Esophagus muscularis mucosa (tissue), 4 donors: ENCODE measurements at regions not wholly inside any gene's neighbourhood (a gene's known extent, or its start where the extent isn't known, plus 50 kb on each side); places are given as distances from the start of the nearest gene placed in this dataset.
"Not testable (repeated sequence)": the region's sequence is repeated elsewhere in the genome, so short reads cannot be mapped to it uniquely, and the experiment has no call there.

ENCODE experiments used
- DNase-seq: peaks from one replicate; pipeline ENCODE4 v3.0.0-alpha.2; 2017; ENCODE audit errors: extremely low spot score
- H3K27ac ChIP-seq, 4 donors: fragments of 200-600 bp; sonication (generic); replicated peaks in 1 of 4; 1 replicate in 3 of 4; 2 replicates in 1 of 4; pipeline ENCODE4 v1.5.1; 2016 to 2019; ENCODE audit warnings: mild to moderate bottlenecking in 1 of 4
- H3K27me3 ChIP-seq, 4 donors: fragments of 200-600 bp; sonication (generic); one replicate each; pipeline versions ENCODE4 v1.5.1 to v1.6.0; 2016 to 2019
- H3K36me3 ChIP-seq, 4 donors: fragments of 200-600 bp; sonication (generic); one replicate each; pipeline ENCODE4 v1.5.1; 2016 to 2019
- H3K4me1 ChIP-seq, 4 donors: fragments of 200-600 bp; sonication (generic); one replicate each; pipeline ENCODE4 v1.5.1; 2016 to 2019
- H3K4me3 ChIP-seq, 4 donors: fragments of 200-600 bp; sonication (generic); 1 replicate in 2 of 4; 2 replicates in 2 of 4; pipeline ENCODE4 v1.5.1; 2016 to 2019; ENCODE audit warnings: mild to moderate bottlenecking in 4 of 4, moderate library complexity in 1 of 4
- H3K9me3 ChIP-seq, 4 donors: fragments of 200-600 bp; sonication (generic); 1 replicate in 3 of 4; 2 replicates in 1 of 4; pipeline ENCODE4 v1.5.1; 2016 to 2019
- EP300 ChIP-seq: sonication (generic); formaldehyde crosslinking; IDR thresholded peaks from one replicate; pipeline ENCODE4 v1.6.1; 2017; ENCODE audit warnings: antibody characterized with exemption
- POLR2A ChIP-seq: fragments of 450-650 bp; IDR thresholded peaks from one replicate; pipeline ENCODE4 v1.6.1; 2017; ENCODE audit warnings: antibody characterized with exemption, moderate library complexity, mild to moderate bottlenecking, low read depth
- POLR2AphosphoS5 ChIP-seq, 2 donors: sonication (generic); formaldehyde crosslinking; IDR thresholded peaks; one replicate each; pipeline ENCODE4 v1.6.1; 2017; ENCODE audit warnings: antibody characterized with exemption in 2 of 2
- WGBS: methylation state at CpG from one replicate; pipeline ENCODE4 v1.1.5; 2018; 5-methylcytosine and 5-hydroxymethylcytosine counted together
- intact Hi-C: fragments of 100-400 bp; cut with DNase I; formaldehyde crosslinking; loops from one replicate; pipeline ENCODE4 v1.15.1; 2023
- TF ChIP-seq, protein P1 (sequence below), 3 experiments: fragments of 200-600 bp in 2 of 3; fragments of 450-650 bp in 1 of 3; sonication (generic) in 2 of 3; IDR thresholded peaks; one replicate each; pipeline ENCODE4 v1.5.1; 2017 to 2019; ENCODE audit warnings: antibody characterized with exemption in 3 of 3, mild to moderate bottlenecking in 2 of 3, moderate library complexity in 1 of 3

DNA sequence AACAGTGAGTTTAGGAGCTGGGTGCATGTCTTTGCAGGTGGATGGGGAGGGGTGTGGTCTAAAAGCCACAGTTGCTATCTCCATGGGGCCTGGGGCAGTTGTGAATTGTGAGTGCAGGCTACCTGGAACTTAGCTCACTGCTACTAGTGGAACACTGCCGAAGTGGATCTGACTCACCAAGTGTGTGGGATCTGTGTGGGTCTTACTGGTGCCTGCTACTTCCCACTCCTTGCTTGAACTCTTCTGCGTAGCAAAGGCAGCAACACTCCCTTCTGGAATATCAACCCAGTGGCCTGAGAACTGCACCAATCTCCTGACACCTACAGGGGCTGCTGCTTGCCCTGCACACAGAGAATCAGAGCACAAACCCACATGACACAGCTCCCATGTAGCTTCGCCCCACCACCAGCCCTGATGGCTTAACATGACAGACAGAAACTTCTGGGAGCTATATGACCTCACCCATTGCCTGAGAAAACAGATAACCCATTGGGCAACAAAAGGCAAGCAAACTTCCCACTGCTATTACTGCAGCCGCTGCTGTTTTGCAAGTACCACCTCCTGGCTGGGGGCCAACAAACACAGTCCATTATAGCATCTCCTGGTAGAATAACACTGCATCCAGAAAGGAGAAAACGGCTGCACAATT lies 455.1 kb upstream of the DDX18 start:
- WGBS: 65% methylated on average over 5 of the region's 5 CpGs

DNA sequence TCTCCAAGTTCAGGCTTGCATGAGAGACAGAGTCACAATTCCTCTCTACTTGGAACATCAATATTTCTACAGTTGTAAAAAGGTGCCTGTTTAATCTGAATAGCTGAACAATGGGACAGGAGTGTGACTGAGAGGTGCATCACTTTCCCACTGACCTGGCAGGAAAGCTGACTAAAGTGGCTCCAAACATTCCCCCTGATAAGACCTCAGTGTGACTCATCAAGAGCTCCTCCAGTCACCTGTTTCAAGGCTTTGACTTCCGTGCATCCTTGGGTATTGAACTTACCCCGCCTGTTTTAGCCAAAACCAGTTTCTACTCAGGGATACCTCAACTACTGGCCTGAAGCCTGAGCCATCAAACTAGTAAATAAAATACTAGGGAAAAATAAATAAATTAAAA lies 453.9 kb upstream of the DDX18 start:
- no peak overlapping the region for H3K4me3 ChIP-seq
- peaks cover 0 to 3% (median 0%) of the 10 kb centered on the region in 4 donors for H3K9me3 ChIP-seq
- no peak for DNase-seq
- intact Hi-C loops: no loop called here
- TF ChIP-seq POLR2A: no peak
- TF ChIP-seq, protein P1, sequence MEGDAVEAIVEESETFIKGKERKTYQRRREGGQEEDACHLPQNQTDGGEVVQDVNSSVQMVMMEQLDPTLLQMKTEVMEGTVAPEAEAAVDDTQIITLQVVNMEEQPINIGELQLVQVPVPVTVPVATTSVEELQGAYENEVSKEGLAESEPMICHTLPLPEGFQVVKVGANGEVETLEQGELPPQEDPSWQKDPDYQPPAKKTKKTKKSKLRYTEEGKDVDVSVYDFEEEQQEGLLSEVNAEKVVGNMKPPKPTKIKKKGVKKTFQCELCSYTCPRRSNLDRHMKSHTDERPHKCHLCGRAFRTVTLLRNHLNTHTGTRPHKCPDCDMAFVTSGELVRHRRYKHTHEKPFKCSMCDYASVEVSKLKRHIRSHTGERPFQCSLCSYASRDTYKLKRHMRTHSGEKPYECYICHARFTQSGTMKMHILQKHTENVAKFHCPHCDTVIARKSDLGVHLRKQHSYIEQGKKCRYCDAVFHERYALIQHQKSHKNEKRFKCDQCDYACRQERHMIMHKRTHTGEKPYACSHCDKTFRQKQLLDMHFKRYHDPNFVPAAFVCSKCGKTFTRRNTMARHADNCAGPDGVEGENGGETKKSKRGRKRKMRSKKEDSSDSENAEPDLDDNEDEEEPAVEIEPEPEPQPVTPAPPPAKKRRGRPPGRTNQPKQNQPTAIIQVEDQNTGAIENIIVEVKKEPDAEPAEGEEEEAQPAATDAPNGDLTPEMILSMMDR (IDR thresholded peaks at IDR 0.05): no peak
- TF ChIP-seq EP300: no peak
- TF ChIP-seq POLR2AphosphoS5 (IDR thresholded peaks at IDR 0.05): no peak
- no peak overlapping the region for H3K27ac ChIP-seq
- no peaks in the 10 kb centered on the region for H3K27me3 ChIP-seq
- H3K4me1 ChIP-seq: no peaks in the 10 kb centered on the region
- no peaks in the 10 kb centered on the region for H3K36me3 ChIP-seq
- 75% methylated on average over 2 of the region's 2 CpGs for WGBS

More for the DNA sequence above, 455.1 kb upstream of the DDX18 start:
- H3K4me3 ChIP-seq: no peak overlapping the region
- no peaks in the 10 kb centered on the region for H3K4me1 ChIP-seq
- TF ChIP-seq POLR2AphosphoS5 (IDR thresholded peaks at IDR 0.05) (no peak), EP300 (no peak), POLR2A (no peak)
- TF ChIP-seq, protein P1 (IDR thresholded peaks at IDR 0.05): no peak
- no peaks in the 10 kb centered on the region for H3K27me3 ChIP-seq
- H3K9me3 ChIP-seq: no peaks in the 10 kb centered on the region
- H3K27ac ChIP-seq: no peak overlapping the region
- no peaks in the 10 kb centered on the region for H3K36me3 ChIP-seq
- no peak for DNase-seq
- intact Hi-C loops: no loop called here

- no peak overlapping the region for H3K4me3 ChIP-seq
- no peaks in the 10 kb centered on the region for H3K27me3 ChIP-seq
- H3K4me1 ChIP-seq: no peaks in the 10 kb centered on the region
- no peaks in the 10 kb centered on the region for H3K36me3 ChIP-seq
- intact Hi-C loops: no loop called here
- TF ChIP-seq EP300 (no peak), POLR2AphosphoS5 (IDR thresholded peaks at IDR 0.05) (no peak), POLR2A (no peak)
- TF ChIP-seq, protein P1 (IDR thresholded peaks at IDR 0.05): no peak
- no peaks in the 10 kb centered on the region for H3K9me3 ChIP-seq
- no peak overlapping the region for H3K27ac ChIP-seq
- WGBS: 63% methylated on average over 4 of the region's 4 CpGs
- no peak for DNase-seq
Measured at GRCh38 chr2:117378653-117379052, 435.8 kb upstream of the DDX18 start.

- Histone ChIP-seq H3K27ac (no peak overlapping the region), H3K4me3 (no peak overlapping the region), H3K9me3 (no peaks in the 10 kb centered on the region), H3K36me3 (no peaks in the 10 kb centered on the region), H3K4me1 (no peaks in the 10 kb centered on the region), H3K27me3 (no peaks in the 10 kb centered on the region)
- TF ChIP-seq POLR2AphosphoS5 (IDR thresholded peaks at IDR 0.05) (no peak), EP300 (no peak), POLR2A (no peak)
- TF ChIP-seq, protein P1 (IDR thresholded peaks at IDR 0.05): no peak
- DNase-seq: no peak
- 87% methylated on average over 4 of the region's 4 CpGs for WGBS
- intact Hi-C loops: no loop called here
Measured at GRCh38 chr2:117379928-117380327, 434.6 kb upstream of the DDX18 start.

DNA sequence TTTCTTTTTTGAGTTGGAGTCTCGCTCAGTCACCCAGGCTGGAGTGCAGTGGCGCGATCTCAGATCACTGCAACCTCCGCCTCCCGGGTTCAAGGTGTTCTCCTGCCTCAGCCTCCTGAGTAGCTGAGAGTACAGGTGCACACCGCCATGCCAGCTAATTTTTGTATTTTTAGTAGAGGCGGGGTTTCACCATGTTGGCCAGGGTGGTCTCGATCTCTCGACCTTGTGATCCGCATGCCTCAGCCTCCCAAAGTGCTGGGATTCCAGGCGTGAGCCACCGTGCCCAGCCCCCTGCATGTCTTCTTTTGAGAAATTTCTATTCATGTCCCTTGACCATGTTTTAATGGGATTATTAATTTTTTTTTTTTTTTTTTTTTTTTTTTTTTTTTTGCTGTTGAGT lies 430.5 kb upstream of the DDX18 start:
- H3K27me3 ChIP-seq, DNase-seq, H3K36me3 ChIP-seq, H3K27ac ChIP-seq, H3K9me3 ChIP-seq, H3K4me1 ChIP-seq, intact Hi-C loops, H3K4me3 ChIP-seq: not testable (repeated sequence)
- WGBS: 97% methylated on average over 12 of the region's 12 CpGs
